ENCODE measurements at regions not wholly inside any gene's neighbourhood (a gene's known extent, or its start where the extent isn't known, plus 50 kb on each side); places are given as distances from the start of the nearest gene placed in this dataset.
"Not testable (repeated sequence)": the region's sequence is repeated elsewhere in the genome, so short reads cannot be mapped to it uniquely, and the experiment has no call there.

DNA sequence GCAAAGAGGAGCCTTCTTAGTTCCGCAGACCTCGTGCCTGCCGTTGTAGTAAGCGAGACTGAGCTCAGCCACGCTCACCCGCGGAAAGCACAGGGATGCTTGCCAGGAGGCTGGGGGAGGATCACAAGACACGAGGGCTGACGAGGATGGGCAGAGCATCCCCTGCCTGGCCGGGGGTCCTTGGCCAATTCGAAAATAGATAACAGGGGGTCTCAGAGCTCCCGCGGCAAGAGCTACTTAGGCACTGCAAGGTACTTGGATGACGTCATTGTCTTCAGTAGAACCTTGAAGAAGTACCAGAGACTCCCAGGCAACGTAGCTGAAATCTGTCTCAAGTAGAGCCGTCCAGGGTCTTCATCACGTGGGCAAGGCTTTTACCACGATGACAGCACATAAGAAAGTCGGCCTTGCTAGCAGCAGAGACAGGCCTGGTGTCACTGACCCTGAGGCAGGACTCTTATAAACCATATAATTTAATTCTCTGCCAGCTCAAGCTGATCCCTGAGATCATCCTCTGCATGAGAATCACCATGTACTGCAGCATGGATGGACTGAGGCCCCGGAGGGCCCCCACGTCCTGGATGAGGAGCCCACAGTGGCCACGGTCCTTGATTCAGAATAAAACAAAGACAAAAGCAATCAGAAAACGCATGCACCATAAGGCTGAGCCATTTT is 81.9 kb downstream of the TMEM18 start:
- DNase-seq (ENCODE audit: low read depth, low spot score) = no peak

DNA sequence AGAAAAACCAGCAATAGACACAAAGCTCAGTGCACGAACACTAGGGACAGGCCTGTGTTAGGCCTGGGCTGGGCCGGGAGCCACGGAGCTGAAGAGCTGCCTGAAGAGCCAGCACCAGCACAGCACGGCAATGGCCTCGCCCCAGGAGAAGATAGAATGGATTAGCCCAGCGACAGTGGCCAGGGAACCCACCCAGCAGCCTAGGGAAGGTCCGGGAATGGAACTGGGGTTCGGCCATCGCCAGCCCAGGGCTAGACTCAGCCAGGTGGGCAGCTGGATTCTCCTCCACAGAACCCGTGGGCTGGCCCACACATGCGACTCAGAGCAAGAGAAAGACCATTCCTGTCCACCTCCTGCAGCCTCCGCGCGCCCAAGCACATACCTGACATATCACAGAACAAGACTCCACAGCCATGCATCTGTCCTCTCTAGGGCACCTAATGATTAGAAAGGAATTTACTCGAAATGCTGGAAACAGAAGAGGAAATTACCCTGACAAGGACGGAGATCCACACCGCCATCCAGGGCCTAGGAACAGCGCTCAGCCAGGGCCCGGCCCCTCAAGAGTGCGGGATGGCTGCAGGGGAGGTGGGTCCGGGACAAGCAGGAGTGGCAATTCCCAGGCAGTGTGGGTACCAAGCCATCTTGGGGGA is 82.8 kb downstream of the TMEM18 start:
- no peak for DNase-seq (ENCODE audit: low read depth, low spot score)

DNA sequence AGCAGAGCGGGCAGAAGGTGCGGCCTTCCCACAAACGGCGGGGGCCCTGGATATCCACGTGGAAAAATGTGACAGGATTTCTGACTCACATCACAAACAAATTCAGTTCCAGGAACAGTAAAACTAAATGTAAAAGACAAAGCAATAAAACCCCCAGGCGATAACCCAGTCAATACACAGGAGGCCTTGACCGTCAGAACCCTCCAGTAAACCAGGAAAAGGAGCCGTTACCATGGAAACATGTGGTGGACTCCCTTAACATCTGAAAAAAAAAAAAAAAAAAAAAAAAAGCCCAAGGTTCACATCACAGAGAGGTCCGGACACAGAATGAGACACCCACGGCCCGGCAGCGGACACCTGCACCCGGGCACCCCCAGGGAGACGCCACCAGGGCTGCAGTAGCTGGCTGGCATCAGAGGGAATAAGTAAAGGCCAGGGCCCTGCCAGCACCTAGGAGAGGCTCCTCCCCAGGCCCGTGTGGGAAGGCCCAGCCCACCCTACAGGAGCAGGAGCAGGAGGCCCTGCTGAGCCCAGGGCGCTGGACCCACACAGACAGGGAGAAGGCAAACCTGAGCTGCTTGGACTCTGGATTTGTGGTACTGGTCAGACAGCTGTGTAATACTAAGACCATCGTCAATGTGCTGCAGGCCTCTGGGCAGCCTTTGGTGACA is 83.7 kb downstream of the TMEM18 start:
- no peak for DNase-seq (ENCODE audit: low read depth, low spot score)

DNA sequence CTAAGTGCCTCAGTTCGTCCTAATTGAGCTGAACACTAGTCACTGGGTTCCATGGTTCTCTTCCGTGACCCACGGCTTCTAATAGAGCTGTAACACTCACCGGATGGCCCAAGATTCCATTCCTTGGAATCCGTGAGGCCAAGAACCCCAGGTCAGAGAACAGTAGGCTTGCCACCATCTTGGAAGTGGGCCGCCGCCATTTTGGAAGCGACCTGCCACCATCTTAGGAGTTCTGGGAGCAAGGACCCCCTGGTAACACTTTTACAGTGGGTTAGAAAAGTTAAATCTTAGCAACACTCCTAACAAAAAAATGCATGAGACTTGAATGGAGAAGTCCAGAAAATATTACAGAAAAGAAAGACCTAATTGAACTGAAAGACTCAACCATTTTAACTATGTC is 84.5 kb downstream of the TMEM18 start:
- no peak for DNase-seq (ENCODE audit: low read depth, low spot score)

DNA sequence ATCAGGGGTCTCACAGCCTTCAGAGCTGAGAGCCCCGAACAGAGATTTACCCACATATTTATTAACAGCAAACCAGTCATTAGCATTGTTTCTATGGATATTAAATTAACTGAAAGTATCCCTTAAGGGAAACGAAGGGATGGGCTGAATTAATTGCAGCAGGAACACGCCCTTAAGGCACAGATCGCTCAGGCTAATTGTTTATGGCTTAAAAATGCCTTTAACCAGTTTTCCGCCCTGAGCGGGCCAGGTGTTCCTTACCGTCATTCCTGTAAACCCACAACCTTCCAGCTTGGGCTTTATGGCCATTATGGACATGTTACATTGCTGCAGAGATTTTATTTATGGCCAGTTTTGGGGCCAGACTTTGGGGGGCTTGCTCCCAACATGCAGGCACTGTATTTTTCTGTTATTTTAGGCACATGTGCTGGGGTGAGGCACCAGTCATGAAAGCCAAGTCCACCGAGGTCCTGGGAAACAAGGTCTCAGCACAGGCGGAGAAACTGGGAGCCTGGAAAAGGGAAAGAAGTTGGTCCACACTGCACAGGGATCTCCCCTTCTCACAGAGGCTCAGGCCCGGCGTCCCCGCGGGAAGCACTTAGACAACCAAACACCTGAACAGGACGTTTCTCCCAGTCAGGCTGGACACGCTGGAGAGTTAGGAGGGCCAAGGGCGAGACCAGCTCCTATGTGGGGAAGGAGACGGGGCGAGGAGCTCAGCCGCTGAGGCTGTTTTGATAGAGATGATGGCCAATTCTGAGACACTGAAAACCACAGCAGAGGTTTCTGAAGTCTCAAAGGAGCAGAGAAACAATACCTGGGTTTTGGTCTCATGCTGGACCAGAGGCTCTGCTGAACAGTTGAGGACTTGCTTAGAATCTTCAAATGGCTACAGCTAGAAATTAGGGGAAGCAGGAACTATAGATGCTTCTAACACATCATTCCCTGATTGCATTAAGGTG is 86.7 kb downstream of the TMEM18 start:
- no peak for DNase-seq (ENCODE audit: low read depth, low spot score)

DNA sequence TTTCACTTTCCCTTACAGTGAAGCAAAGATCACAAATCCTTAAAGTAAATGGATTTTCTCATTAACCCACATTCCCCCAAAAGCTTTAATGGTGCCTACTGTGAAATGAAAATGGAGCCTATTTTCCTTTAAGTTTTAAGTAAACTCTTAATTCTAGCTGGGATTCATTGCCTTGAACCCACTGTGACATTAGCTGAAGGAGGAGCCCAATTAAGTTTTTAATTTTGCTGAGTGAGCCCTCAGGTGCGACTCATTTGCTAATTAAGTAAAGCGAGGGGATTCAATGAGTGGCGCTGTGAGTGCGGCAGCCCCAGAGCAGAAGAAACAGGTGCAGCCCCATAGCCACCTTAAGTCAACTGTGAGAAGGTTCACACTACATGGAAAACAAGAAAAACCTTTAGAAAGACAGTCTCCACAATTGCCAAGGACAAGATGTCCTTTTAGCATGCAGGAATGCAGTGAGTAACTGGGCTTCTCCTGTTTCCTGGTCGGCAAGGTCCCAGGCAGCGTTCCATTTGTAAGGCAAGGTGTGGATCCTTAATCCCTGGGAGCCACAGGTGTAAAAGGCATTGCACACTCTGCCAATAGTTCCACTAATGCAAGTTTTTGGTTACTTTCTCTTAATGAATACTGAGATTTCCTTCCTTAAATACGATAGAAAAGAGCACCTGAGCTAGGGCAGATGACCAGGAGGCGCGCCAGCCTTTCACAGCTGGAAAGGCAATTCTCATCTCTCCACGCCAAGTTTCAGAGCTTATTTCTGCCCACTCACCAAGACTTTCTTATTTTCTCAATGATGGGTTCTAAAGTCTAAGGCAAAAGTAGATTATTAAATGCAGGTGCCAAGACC is 87.7 kb downstream of the TMEM18 start:
- no peak for DNase-seq (ENCODE audit: low read depth, low spot score)

DNA sequence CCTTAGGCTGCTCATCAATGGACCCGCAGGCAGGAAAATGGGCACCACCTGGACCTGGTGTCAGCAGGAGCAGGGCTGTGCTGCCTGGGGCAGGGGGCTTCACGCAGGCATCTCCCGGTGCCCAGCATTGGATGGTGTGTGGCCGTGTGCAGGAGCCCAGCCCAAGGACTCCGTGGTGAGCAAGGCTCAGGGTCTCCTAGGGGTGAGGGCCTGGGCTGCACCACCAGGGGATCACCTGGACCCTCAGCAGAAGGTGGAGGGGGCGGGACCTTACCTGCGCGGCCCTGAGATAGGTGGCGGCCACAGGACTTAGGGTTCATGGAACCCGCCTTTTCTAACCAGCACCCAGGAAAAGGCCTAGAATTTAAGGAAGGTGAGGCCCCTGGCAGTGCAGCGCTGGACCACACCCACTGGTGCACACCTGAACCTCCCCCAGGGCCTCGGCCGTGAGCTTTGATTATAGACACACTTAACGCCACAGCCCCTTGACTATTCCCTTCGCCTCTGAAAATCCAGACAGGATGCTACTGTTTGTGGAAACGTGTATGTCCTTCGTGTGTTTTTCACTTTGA is 89.0 kb downstream of the TMEM18 start:
- DNase-seq (ENCODE audit: low read depth, low spot score) = no peak

DNA sequence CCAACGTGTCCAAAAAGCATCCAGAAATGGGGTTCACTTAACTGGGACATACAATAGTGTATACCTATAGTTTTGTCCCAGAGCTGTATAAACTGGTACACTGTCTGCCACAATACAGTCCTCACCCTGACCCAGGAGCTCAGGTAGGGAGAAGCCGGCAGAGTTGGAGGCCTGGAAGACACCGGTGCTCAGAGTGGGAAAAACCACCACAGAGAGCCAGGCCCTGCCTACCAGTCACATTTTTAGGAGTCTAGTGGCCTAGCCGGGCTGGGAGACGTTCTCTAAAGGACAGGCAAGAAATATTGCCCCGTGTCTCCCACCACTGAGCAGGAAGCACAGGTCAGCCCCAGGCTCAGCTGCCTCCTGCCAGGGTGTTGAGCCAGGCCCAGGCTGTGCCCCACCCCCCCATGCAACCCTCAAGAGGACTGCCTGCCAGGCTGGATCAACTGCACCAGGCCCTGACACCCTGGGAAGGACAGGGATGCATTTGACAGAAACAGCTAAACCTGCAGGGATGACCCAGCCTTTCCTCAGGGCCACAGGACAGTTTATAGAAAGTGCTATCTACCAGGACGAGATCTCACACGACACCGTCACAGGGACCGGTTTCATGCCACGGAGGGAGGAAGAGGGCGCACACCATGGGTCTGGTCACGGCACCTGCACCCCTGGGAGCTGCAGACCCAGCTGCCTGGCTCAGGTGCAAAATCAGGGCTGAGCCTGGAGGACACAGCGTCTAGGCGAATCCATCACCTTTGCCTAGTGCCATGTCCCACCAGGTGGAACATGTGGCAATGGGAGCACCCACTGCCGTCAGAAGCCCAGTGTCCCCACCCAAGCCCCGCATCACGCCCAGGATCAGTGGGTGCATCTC is 89.9 kb downstream of the TMEM18 start:
- no peak for DNase-seq (ENCODE audit: low read depth, low spot score)

DNA sequence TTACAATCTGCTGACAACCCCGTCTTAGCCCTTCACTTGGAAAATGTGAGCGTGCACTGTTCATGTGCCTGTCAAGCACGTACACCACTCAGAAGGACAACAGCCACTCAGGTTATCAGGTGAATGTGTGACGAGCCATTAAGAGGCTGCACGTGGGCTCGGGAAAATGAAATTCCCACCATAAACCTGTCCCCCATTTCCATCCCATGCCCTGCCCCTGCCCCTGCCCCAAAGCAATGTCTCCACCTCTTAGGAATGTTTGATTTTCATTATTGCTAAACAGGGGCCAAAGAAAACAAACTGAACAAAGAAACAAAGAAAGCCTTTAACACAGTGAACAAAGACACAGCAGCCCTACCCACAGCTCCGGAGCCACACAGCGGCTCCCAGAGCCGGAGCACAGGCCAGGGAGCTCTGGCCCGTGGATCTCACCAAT is 90.5 kb downstream of the TMEM18 start:
- DNase-seq (ENCODE audit: low read depth, low spot score) = no peak

DNA sequence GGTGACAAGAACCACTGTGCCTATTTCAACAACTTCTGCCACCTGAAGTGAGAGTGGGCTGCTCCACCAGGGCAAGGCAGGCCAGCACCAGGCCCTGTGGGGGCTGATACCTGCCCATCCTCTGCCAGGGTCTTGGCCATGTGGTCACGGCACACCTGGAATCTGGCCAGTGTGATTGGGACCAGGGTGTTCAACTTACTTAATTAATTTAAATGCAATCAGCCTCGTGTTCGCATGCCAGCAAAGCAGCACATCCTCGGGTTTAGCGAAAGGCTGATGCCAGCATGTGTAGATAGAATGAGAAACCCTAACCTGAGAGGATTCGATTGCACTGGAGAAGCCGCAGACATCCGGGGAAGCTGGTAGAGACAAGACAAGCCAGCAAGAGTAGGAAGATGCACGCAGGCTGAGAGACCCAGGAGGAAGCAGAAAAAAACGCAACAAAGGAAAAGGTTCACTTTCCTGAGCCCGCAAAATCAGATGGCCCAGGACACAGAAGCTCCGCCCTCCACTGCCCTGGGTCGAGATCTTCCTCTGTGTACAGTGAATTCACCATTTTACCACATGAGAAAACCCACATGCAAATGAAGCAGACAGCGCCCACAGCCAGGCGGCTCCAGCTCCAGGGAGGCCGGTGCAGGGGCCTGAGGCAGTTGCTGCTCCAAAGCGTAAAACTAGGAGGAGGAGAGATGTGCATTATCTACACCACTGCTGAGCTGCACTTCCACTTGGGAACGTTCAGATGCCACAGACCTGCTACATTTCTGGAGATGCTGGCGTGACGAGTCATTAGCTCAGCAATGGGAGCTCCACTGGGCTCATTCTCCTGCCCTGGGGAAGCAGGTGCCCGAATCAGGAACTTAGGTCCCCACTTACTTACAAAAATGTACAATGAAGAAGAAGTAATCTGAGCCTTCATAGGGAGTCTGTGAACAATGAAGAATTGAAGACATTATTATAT is 92.1 kb downstream of the TMEM18 start:
- DNase-seq (ENCODE audit: low read depth, low spot score) = no peak

DNA sequence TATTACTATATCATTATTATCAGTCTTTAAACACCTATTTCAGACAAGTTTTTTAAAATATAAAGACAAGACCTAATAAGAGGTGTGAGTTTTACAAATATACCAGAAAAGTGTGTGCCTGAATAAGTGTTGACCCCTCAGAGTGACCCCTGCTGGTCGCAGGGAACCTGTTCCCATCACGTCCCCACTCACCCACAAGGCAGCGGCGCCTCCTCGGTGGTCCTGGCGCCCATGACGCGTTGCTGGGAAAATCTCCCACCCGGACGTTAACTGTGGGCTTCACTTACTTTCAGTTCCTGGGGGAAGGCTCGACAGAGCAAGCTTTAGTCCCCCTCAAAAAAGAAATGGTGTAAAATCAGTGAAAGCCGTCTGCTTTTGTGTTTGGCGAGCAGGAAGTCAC is 93.5 kb downstream of the TMEM18 start:
- no peak for DNase-seq (ENCODE audit: low read depth, low spot score)

DNA sequence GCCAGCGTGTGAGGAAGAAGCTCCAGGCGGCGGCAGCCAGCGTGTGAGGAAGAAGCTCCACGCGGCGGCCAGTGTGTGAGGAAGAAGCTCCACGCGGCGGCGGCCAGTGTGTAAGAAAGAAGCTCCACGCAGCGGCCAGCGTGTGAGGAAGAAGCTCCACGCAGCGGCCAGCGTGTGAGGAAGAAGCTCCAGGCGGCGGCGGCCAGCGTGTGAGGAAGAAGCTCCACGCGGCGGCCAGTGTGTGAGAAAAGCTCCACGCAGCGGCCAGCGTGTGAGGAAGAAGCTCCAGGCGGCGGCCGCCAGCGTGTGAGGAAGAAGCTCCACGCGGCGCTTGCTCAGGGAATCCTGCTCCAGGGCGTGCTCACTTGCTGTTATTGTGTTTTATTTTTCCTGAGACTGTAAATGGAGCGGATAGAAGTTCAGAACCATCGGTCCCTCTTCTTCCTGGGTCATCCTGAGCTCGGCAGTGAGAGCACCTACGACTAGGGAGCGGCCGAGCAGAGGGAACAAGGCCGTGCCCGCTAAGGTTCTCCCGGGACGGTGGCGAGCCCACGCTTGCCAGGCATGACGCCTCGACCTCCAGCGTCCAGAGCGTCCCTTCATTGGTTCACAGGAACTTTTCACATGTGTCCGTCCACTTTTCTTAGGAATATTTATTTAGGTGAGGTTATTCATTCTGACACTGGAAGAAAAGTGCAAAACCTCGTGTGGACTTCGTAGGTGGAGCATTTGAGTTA is 94.2 kb downstream of the TMEM18 start:
- no peak for DNase-seq (ENCODE audit: low read depth, low spot score)

DNA sequence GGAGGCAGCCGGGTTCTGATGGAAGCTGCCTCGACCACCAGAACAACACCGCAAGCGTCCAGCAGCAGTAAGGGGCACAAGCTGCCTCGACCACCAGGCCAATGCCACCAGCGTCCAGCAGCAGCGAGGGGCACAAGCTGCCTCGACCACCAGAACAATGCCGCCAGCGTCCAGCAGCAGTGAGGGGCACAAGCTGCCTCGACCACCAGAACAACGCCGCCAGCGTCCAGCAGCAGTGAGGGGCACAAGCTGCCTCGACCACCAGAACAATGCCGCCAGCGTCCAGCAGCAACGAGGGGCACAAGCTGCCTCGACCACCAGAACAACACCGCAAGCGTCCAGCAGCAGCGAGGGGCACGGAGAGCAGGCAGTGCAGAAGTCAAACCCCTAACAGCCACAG is 94.9 kb downstream of the TMEM18 start:
- DNase-seq (ENCODE audit: low read depth, low spot score) = not testable (repeated sequence)

DNA sequence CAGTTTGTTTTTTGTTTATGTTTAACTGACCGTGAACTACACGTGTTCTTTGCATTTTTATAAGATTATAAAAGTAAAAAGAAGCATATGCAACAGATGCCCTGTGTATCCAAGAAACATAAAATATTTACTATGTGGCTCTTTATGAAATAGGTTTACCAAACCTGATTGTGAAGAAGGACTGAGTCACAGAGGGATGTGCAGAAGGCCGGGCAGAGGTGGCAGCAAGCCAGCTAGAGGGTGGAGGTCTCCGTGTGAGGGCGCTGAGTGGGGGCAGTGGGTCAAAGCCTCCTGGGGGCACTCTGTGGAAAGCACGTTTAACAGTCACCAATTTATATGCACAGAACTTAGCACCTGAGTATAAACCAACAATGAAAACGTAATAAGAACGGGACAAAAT is 97.2 kb downstream of the TMEM18 start:
- no peak for DNase-seq (ENCODE audit: low read depth, low spot score)

DNA sequence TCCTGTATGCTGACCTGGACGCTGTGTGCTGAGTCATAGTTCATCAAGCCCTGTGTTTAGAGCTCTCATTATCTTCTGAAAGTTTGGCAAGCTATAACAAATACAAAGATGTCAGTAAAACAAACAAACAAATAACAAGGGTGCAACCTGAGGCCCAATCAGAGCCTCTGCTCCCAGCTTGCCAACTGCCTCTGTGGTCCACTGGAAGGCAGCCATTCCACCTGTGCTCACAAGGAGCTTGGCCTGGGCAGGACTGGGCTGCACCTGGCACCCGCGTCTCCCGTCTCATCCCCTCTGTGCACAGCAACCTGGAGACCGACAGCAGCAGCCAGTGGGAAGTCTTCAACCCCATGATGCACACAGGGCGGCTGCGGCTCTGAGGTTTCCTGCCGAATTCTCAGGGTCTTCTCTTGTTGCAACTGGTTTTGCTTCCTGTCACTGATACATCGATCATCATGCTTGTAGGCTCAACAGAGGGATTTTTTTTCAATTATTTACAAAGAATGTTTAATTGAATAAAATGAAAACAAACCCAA is 97.8 kb downstream of the TMEM18 start:
- DNase-seq (ENCODE audit: low read depth, low spot score) = no peak

DNA sequence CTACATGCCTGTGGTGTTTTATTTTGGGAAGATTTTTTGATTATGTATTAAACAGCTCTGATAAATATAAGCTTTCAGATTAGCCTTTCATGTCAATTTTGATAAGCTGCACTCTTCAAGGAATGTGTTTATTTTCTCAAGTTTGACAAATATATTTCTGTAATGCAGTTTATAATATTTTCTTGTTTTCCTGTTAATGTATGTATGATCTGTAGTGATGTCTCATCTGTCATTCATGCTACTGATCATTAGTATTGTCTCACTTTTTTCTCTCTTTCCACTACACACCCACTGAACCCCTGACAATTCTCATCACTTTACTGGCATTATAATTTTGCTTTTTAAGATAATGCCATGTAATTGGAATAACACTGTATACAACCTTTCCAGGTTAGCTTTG is 100.9 kb downstream of the TMEM18 start:
- DNase-seq (ENCODE audit: low read depth, low spot score) = no peak

DNA sequence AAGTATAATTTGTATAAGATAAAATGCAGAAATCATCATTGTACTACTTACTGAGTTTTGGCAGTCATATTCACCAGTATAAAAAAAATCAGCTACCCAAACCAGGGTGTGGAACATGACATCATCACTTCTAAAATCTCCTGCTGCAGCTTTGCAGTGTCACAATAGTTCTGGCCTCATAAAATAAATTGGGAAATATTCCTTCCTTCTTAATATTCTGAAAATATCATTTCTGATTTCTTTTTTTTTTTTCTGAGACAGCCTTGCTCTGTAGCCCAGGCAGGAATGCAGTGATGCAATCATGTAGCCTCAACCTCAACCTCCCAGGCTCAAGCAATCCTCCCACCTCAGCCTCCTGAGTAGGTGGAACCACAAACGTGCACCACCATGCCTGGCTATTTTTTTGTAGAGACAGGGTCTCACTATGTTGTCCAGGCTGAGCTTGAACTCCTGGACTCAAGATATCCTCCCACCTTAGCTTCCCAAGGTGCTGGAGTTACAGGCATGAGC is 101.4 kb downstream of the TMEM18 start:
- DNase-seq (ENCODE audit: low read depth, low spot score) = no peak

Data from smooth muscle cell of the brain vasculature (primary cell).